ENCODE measurements at regions not wholly inside any gene's neighbourhood (a gene's known extent, or its start where the extent isn't known, plus 50 kb on each side); places are given as distances from the start of the nearest gene placed in this dataset.

DNA sequence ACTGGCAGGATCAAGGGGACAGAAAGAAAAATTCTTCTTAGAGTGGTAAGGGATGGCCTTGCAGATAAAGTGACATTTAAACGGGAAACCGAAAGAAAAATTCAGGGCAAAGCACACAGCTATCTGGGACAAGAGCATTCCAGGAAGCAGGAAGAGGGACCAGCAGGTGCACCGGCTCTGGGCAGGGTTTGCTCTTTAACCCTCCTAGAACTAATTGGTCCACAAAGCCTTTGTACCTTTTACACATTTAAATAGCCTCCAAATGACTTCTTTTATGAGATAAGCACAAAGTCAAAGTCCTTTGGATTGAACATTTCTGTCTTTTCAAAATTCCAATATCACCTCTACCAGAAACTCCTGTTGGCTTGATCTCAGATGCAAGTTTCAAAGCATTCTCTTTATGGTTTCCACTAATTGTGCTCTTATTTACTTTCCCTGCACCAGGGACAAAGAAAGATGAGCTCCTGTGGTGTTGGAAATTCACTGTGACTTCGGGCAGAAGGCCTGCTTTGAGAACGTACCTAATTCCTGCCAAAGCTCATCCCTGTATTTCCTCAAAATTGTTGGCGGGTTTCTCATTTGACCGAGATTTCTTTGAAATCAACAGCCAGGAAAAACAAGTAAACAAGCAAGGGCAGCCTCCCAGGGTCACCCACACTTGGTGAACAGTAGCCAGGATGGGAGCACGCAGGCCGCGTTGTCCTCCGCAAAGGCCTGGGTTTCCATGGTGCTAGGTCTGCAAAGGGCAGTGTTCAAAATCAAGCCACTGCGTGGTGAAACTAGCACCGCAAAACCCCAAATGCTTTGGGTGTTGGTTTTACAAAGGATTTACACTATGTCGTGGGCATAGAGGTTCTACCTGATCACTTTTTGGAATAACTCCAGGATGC lies 98.6 kb downstream of the IRS2 start:
- Histone ChIP-seq H3K27ac (no peak overlapping the region), H3K27me3 (no peaks in the 10 kb centered on the region), H3K4me3 (no peak overlapping the region), H3K9me3 (no peaks in the 10 kb centered on the region), H3K36me3 (replicated peaks in 1 of 2; ENCODE audit: insufficient read depth in 1 of 2, low read depth in 2 of 2) (no peaks in the 10 kb centered on the region), H3K4me1 (peaks cover 14% of the 10 kb centered on the region)
- ATAC-seq (no peak), DNase-seq (no peak)
- no peak for TF ChIP-seq POLR2A (IDR thresholded peaks at IDR 0.05)
- TF ChIP-seq, protein P1, sequence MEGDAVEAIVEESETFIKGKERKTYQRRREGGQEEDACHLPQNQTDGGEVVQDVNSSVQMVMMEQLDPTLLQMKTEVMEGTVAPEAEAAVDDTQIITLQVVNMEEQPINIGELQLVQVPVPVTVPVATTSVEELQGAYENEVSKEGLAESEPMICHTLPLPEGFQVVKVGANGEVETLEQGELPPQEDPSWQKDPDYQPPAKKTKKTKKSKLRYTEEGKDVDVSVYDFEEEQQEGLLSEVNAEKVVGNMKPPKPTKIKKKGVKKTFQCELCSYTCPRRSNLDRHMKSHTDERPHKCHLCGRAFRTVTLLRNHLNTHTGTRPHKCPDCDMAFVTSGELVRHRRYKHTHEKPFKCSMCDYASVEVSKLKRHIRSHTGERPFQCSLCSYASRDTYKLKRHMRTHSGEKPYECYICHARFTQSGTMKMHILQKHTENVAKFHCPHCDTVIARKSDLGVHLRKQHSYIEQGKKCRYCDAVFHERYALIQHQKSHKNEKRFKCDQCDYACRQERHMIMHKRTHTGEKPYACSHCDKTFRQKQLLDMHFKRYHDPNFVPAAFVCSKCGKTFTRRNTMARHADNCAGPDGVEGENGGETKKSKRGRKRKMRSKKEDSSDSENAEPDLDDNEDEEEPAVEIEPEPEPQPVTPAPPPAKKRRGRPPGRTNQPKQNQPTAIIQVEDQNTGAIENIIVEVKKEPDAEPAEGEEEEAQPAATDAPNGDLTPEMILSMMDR (IDR thresholded peaks at IDR 0.05), result no peak
- intact Hi-C loops (cut with DNase I), result no loop called here
- 76 to 78% methylated on average over 14 of the region's 14 CpGs for WGBS, 2 donors

DNA sequence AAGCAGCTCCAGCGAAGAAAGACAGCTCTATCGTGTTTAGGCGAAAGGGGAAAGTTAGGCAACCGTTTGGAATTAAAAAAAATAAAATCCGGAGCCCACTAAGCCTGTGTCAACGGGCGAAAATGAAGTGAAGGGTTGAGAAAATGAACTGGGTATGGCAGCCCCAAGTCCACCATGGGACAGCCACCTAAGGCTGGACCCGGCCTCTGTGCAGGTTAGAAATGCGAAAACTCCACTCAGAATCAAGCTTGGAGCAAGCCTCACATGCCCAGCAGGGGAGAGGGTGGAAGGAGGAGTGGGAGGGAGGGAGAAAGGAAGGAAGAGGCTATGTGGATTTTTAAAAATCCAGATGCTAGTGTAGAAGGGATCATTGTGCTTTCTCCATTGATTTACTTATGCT lies 101.2 kb downstream of the IRS2 start:
- H3K4me3 ChIP-seq, result no peak overlapping the region
- TF ChIP-seq, protein P1 (IDR thresholded peaks at IDR 0.05), result no peak
- no peak for TF ChIP-seq POLR2A (IDR thresholded peaks at IDR 0.05)
- H3K9me3 ChIP-seq, result no peaks in the 10 kb centered on the region
- no peaks in the 10 kb centered on the region for H3K36me3 ChIP-seq (replicated peaks in 1 of 2; ENCODE audit: insufficient read depth in 1 of 2, low read depth in 2 of 2)
- peaks cover 14% of the 10 kb centered on the region for H3K4me1 ChIP-seq
- intact Hi-C loops (cut with DNase I), result no loop called here
- H3K27ac ChIP-seq, result peak overlapping the region; percentile 34 to 74 (median 66)
- 28 to 38% methylated on average over 9 of the region's 9 CpGs for WGBS, 2 donors
- DNase-seq (no peak), ATAC-seq (peak; percentile 22)
- no peaks in the 10 kb centered on the region for H3K27me3 ChIP-seq

- peak in 1 of 3 donors; percentile 22 for TF ChIP-seq POLR2A (IDR thresholded peaks at IDR 0.05)
- TF ChIP-seq, protein P1 (IDR thresholded peaks at IDR 0.05), result no peak
- H3K4me1 ChIP-seq, result peaks cover 14% of the 10 kb centered on the region
- H3K27ac ChIP-seq, result peak overlapping the region; percentile 51 to 74 (median 66)
- peak; percentile 80 for ATAC-seq
- H3K9me3 ChIP-seq, result no peaks in the 10 kb centered on the region
- no peaks in the 10 kb centered on the region for H3K27me3 ChIP-seq
- intact Hi-C loops (cut with DNase I), result no loop called here
- H3K36me3 ChIP-seq (replicated peaks in 1 of 2; ENCODE audit: insufficient read depth in 1 of 2, low read depth in 2 of 2), result no peaks in the 10 kb centered on the region
- 23 to 38% methylated on average over 9 of the region's 9 CpGs for WGBS, 2 donors
- peak; percentile 31 to 74 (median 68) for DNase-seq
- H3K4me3 ChIP-seq, result no peak overlapping the region
Observed at GRCh38 chr13:109684824-109685202, 101.6 kb downstream of the IRS2 start.

DNA sequence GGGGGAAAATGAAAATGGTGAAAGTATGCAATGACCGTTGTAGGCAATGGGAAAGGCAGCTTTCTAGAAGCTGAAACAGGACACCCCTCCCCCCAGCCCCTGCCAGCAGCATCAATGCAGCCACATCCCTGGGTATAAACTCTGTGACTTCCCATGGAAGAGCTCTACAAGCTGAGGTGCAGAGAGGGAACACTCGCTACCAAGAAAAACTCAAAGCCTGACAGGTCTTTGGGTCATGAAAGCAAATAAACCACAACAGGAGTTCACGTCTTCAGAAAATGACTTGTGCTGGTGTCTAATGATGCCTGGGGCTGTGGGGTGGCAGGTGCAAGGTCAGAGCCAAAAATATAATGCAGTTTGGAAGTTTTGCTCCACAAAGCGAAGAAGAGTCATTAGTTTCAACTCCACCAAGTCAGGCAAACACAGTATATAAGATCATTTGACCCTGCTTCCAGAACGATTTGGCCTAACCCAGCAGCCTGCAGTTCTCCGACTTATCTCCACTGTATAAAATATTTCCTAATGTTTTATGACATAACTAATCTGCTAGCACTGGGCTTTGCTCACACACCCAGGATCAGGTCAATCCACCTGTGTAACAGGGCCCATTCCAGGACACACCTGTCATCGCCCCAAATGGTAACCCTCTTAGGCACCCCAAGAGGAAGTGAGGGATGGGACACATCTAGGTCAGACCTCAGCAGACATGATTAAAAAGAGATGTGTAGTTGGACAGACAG lies 102.1 kb downstream of the IRS2 start:
- 57 to 64% methylated on average over 7 of the region's 7 CpGs for WGBS, 2 donors
- no peaks in the 10 kb centered on the region for H3K27me3 ChIP-seq
- intact Hi-C loops (cut with DNase I), result no loop called here
- ATAC-seq (peak; percentile 56), DNase-seq (peak in 3 of 4 donors; percentile 22 to 27 (median 24))
- TF ChIP-seq, protein P1 (IDR thresholded peaks at IDR 0.05), result no peak
- no peak for TF ChIP-seq POLR2A (IDR thresholded peaks at IDR 0.05)
- H3K4me1 ChIP-seq, result peaks cover 14% of the 10 kb centered on the region
- peak overlapping the region; percentile 51 to 74 (median 66) for H3K27ac ChIP-seq
- H3K4me3 ChIP-seq, result no peak overlapping the region
- H3K36me3 ChIP-seq (replicated peaks in 1 of 2; ENCODE audit: insufficient read depth in 1 of 2, low read depth in 2 of 2), result no peaks in the 10 kb centered on the region
- no peaks in the 10 kb centered on the region for H3K9me3 ChIP-seq
